ENCODE measurements at regions not wholly inside any gene's neighbourhood (a gene's known extent, or its start where the extent isn't known, plus 50 kb on each side); places are given as distances from the start of the nearest gene placed in this dataset.
"Not testable (repeated sequence)": the region's sequence is repeated elsewhere in the genome, so short reads cannot be mapped to it uniquely, and the experiment has no call there.

GRCh38 chr4:54400188-54400587, 171.1 kb downstream of the PDGFRA start:
- no peak for TF ChIP-seq CTCF (IDR thresholded peaks at IDR 0.05; ENCODE audit: low read depth, low read length, missing control alignments)
- H3K4me3 ChIP-seq (ENCODE audit: low read depth, low read length), result no peak overlapping the region
- DNase-seq (ENCODE audit: low read depth), result no peak
- in situ Hi-C loops (cut with HindIII; ENCODE audit: low sequenced_read_pairs), result no loop called here

- no peak overlapping the region for H3K4me3 ChIP-seq (ENCODE audit: low read depth, low read length)
- in situ Hi-C loops (cut with HindIII; ENCODE audit: low sequenced_read_pairs), result no loop called here
- no peak for TF ChIP-seq CTCF (IDR thresholded peaks at IDR 0.05; ENCODE audit: low read depth, low read length, missing control alignments)
- DNase-seq (ENCODE audit: low read depth), result peak; percentile 65
Measured at GRCh38 chr4:54400802-54401201, 171.7 kb downstream of the PDGFRA start.

GRCh38 chr4:54402880-54403480, 173.9 kb downstream of the PDGFRA start:
- TF ChIP-seq CTCF (IDR thresholded peaks at IDR 0.05; ENCODE audit: low read depth, low read length, missing control alignments), result no peak
- in situ Hi-C loops (cut with HindIII; ENCODE audit: low sequenced_read_pairs), result no loop called here
- no peak overlapping the region for H3K4me3 ChIP-seq (ENCODE audit: low read depth, low read length)
- DNase-seq (ENCODE audit: low read depth), result no peak

GRCh38 chr4:54403700-54404453, 174.8 kb downstream of the PDGFRA start:
- in situ Hi-C loops (cut with HindIII; ENCODE audit: low sequenced_read_pairs), result no loop called here
- no peak for TF ChIP-seq CTCF (IDR thresholded peaks at IDR 0.05; ENCODE audit: low read depth, low read length, missing control alignments)

GRCh38 chr4:54409270-54409817, 180.3 kb downstream of the PDGFRA start:
- in situ Hi-C loops (cut with HindIII; ENCODE audit: low sequenced_read_pairs); DNase-seq (ENCODE audit: low read depth); H3K4me3 ChIP-seq (ENCODE audit: low read depth, low read length): not testable (repeated sequence)

More at GRCh38 chr4:54403700-54404453, 174.8 kb downstream of the PDGFRA start:
- H3K4me3 ChIP-seq (ENCODE audit: low read depth, low read length), result no peak overlapping the region
- no peak for DNase-seq (ENCODE audit: low read depth)

- no peak for DNase-seq (ENCODE audit: low read depth)
- in situ Hi-C loops (cut with HindIII; ENCODE audit: low sequenced_read_pairs), result no loop called here
- TF ChIP-seq CTCF (IDR thresholded peaks at IDR 0.05; ENCODE audit: low read depth, low read length, missing control alignments), result no peak
- no peak overlapping the region for H3K4me3 ChIP-seq (ENCODE audit: low read depth, low read length)
Measured at GRCh38 chr4:54414545-54414944, 185.5 kb downstream of the PDGFRA start.

- H3K4me3 ChIP-seq (ENCODE audit: low read depth, low read length), result no peak overlapping the region
- no peak for DNase-seq (ENCODE audit: low read depth)
- TF ChIP-seq CTCF (IDR thresholded peaks at IDR 0.05; ENCODE audit: low read depth, low read length, missing control alignments), result no peak
- in situ Hi-C loops (cut with HindIII; ENCODE audit: low sequenced_read_pairs), result no loop called here
Measured at GRCh38 chr4:54417476-54417875, 188.4 kb downstream of the PDGFRA start.
